ENCODE measurements at regions not wholly inside any gene's neighbourhood (a gene's known extent, or its start where the extent isn't known, plus 50 kb on each side); places are given as distances from the start of the nearest gene placed in this dataset.

GRCh38 chr1:56099766-56100265 lies 479.5 kb downstream of the PLPP3 start:
- TF ChIP-seq CTCF (IDR thresholded peaks at IDR 0.05) (no peak), POLR2A (IDR thresholded peaks at IDR 0.05) (no peak)

All from lower leg skin (tissue), 3 donors.